Stimulated activated naive CD4-positive, alpha-beta T cell (primary cell): ENCODE measurements at regions not wholly inside any gene's neighbourhood (a gene's known extent, or its start where the extent isn't known, plus 50 kb on each side); places are given as distances from the start of the nearest gene placed in this dataset.
"Not testable (repeated sequence)": the region's sequence is repeated elsewhere in the genome, so short reads cannot be mapped to it uniquely, and the experiment has no call there.

Experiments
- DNase-seq, 6 experiments: peaks; one replicate each; lab custom pipeline; 2025; lab: John Stamatoyannopoulos, UW

DNA sequence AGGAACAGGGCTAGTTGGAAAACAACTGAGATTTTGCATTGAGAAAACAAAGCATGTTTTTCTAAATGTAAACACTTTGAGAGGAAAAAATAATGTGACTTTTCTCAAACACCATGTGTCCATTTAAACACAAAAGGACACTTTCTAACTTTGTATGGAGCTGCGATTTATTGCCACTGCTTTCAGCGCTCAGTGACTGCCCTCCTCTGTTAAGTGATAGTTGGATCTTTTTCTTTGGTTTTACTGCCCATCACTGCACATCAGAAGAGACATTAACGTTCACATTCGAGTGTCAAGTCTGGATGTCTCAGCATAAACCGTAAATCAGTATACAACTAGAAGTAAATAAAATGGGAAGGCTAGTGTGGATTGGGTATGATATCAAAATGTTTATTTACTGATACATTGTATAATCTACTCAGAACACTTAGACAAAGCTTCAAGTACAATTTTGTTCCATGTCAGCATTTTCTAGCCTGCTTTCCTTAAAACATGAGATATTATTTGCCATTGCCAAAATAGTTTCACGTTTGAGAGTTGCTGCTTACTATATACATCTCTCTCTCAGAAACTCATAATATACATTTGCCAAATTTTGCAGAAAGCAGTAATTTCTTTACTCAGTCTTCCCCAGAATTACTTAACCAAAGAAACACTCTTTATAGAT lies 237.6 kb downstream of the IKZF2 start:
- DNase-seq = no peak

DNA sequence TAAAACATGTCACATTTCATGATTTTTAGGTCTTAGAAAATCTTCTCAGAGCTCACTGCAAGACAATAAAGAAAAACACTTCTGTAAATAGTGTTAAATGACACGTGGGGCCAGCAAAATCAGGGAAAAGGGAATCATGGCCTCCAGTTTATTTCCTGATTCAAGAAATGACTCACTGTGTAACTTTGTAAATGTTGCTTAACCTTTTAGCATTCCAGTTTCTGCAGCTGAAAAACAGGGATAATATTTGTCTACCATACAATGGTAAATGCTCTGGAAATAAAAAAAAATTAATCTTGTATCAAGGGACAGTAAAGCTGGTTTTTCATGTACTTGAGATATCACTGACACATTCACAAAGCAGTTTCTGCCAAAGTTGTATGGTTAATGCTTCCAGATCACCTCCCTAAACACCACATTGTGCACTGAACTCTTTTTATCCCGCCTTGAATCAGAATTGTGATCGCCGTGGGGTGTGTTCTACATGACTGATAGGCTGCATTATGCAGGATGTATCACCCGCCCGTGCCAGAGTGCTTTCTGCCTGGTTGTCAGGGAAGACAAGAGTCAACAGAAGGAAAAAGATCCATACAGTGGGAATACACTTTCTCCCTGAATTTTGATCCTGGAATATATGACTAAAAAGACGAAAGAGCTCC lies 238.8 kb downstream of the IKZF2 start:
- no peak for DNase-seq

DNA sequence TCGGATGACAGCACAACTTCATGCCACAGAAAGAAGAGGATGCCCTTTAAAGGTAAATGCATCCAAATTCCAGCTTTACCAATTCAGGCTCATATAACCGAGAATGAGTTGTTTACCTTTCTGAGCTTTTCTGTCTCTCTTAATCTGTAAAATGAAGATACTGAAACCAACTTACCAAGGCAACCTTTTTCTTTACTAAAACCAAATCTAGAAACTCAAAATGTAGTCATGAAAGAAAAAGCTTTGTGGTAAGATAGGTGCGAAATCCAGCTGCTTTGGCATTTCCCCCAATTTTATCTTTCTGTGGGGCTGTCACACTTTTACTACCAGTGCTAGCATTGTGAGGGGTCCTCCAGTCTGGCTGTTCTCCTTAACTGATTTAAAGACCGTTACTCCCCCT lies 240.4 kb downstream of the IKZF2 start:
- DNase-seq = no peak

DNA sequence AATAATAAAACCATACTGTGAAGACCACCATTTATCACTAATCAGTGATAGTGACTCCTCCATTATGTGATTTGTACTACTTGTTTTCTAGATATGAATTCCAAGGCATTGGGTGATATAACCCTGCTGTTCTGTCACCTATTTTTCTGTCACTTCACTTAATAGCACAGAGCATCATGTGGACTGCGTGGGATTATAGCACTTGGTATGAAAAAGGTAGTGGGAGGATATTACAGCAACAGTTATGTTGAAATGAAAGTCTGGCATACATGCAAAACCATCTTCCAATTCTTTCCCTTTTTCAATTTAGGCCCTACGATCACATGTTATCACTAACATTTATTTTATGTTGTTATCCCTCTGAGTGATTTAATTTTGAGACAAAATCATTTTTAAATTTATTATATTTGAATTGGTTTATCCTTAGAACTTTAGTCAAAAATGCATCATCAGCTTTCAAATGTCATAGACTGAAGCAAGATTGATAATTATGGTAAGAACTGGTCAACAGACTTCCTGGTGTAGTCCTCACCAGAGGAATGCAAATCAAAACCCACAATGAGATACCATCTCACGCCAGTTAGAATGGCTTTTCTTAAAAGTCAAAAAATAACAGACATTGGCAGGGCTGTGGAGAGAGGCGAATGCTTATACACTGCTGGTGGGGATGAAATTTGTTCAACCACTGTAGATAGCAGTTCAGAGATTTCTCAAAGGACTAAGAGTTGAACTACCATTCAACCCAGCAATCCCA lies 242.6 kb downstream of the IKZF2 start:
- no peak for DNase-seq

DNA sequence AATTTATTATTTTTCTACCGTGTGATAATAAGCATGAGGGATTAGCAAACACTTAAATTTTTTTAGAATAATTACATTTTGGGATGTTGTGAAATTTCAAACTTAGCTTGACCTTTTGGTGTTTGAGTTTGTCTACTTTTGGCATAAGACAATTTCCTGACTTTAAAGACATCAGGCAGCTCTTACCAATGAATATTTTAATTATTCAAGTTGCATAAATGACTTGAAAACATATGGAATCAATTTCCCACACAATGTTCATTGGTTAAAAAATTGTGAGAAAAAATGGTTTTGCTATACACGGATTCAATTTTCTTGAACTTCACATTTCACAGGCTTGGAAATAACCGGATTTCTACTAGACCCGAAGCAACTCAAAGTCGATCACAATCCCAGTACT lies 243.4 kb downstream of the IKZF2 start:
- DNase-seq = no peak

DNA sequence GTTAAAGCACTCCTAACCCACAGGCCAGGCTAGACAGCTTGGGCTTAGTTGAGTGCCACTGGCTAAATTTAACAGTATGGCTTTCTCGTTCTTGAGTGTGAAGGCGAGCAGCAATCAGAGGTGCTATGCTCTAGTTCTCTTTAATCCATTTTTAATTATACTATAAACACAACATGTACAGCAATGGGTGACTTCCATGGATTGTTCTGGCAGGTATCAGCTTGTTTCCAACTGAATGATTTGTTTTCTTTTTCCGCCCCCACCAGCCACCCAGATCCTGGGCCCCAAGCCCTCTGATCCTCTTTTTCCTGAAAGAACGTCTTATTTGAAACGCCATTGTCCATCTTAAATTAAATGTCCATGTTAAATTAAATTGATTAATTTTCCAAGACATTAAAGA lies 244.8 kb downstream of the IKZF2 start:
- DNase-seq = no peak

DNA sequence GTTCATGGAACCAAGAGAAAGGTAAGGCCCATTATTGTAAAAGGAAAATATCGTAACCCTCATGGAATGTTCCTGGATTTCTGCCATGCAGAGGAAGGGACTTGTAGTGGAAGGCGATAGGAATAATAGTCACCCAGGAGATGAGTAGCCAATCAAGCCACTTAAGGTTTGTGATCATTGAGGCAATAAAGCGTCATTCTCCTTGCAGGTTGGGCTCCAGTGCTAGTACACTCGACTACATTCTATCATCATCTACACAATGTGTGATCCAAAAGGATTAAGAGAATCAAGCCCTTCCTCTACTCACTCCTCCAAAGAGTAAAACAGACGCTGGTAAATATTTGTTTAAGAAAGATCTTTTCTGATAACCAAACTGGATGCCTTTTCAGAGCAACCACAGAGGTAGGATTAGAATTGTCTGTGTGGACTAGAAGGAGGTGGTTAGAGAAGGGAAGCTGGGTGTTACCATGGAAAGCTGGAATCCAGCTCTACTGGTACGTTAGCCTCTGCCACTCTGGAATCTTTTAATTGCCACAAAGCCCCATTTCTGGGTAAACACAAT lies 245.7 kb downstream of the IKZF2 start:
- DNase-seq = no peak

DNA sequence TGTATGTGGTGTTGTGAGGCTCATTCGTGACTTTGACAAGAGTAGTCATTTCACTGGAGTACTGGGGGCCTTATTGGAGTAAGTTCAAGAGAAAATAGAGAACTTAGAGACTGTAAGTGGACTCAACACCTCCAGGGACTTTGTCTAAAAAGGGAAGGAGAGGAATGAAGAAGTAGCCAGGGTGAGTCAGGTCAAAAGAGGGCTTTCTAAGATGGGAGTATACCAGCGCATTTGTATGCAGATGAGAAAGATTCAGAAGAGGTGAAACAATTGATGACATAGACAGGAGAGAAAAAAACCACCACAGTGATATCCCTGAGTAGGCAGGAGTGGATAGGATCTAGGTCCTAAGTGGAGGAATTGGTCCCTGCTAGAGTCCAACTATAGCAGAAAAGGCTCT lies 246.8 kb downstream of the IKZF2 start:
- DNase-seq = no peak

DNA sequence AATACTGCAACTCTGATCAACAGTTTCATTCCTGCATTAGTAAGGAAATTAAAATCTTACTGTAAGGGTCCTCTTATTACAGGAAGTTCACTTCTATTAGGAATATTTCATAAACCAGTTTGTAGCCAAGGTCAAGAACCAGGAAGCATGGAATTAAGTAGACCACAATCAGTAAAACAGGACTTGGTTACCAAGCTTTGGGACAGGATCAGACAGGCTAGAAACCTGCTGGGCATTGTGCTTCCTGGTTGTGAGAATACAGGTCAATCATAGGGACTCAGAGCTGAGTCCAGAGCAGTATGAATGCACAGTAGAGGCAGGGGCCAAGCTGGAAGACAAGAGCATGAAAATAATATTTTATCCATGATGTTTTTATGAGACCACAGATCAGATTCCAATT lies 248.0 kb downstream of the IKZF2 start:
- no peak for DNase-seq

DNA sequence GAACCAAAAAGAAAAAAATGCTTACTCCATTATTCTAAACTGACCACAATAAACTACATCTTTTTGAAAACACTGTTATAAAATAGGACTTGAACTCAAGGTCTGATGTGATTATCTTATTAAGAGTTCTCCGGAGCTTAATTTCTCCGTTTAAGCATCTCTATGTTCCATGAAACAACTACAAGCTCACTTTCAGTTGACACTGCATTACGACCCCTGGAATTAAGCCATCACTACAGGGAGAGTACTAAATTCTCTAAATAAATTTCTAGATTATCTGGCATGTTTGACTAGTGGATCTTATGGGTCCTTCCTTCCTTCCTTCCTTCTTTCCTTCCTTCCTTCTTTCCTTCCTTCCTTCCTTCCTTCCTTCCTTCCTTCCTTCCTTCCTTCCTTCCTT lies 249.0 kb downstream of the IKZF2 start:
- no peak for DNase-seq

DNA sequence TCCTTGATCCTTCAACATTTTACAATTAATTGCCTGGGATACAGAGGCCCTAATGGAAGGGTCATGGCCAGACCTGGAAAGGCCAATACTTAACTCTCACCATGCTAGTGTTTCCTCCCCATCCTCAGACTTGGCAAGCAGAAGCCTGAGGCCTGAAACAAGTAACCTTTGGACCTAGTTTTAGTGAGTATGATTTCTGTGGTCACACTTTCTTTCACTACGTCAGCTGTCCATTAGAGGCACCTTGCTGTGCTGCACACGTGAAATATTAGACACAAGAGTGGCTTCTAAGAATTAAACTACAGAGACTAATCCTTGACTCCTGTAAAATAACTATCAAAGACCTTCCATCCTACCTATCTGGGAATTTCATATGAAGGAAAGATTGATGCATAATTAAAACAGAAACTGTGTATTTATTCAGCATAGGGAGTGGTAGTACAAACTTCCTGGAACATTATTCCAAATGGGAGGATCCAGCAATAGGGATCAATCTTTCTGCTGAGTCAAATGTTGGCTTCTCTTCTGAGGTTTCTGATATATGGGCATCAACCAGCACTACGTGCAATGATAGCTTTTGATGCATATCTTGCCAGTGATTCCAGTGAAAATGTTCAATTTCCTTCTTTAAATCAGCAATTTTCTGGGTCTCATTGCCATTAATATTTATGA lies 249.7 kb downstream of the IKZF2 start:
- no peak for DNase-seq

DNA sequence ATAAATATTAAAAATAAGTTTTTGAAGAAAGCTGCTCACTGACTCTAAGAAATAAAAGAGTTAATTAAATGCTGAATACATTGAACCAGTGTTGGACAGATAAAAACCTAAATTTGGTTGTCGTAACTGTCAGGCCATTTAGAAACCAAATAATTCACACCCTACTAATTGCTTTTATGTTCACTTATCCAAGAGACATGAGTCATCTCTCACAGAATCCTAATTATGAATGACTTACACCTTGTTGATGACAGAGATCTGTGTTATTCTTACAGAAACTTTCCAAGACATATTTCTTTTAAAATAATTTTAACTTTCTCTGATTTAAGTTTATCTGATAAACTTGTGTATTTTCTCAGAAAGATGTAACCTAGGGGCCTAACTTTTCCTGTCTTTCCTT lies 250.7 kb downstream of the IKZF2 start:
- no peak for DNase-seq

DNA sequence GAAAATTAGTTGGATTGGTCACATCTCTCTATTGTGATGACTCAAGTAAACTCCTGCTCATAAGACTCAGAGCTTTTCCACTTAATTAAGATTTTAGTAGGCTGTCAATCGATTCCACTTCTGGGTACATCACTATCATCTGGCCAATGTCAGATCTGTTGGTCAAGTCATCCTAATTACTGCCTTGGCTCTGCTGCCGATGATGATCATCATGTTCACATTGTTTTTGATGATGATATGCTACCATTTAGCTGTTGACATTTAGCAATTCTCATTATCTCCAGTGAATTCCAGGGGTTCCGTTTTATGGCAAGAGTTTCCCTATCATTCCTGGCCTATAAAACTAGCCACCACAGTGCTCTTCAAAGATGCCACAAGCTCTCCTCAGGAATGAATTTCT lies 253.4 kb downstream of the IKZF2 start:
- no peak for DNase-seq

DNA sequence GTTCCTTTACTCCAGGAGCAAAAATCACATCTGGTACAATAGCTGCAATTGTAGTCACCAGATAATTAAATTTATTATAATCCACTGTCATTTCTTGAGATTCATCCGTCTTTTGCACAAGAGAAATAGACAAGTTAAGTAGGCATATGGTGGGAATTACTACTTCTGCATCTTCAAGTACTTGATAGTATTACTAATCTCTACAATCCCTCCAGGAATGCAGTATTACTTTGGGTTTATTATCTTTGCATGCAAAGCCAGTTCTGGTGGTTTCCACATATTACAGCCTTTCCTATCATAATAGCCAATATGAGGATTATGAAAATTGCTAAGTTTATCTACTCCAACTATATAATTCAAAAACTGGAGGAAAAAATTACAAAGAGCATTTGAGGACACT lies 254.1 kb downstream of the IKZF2 start:
- DNase-seq = no peak

DNA sequence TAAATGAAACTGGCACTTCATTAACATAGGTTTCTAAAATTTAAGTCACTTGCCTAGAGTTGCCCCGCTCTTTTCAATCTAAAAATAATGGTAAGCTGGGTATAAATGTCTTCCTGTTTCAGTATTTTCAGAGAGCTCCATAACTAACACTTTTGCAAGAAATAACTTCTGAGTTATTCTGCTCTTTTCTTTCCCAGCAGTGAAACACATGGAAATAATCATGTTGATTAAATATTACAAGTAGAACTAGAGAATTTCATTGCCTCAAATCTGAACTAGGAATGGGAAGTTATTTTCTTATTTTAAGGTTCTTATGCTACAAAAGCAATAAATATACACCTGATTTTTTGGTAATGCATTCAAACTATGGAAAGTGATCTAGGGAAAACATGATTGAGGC lies 257.4 kb downstream of the IKZF2 start:
- no peak for DNase-seq

DNA sequence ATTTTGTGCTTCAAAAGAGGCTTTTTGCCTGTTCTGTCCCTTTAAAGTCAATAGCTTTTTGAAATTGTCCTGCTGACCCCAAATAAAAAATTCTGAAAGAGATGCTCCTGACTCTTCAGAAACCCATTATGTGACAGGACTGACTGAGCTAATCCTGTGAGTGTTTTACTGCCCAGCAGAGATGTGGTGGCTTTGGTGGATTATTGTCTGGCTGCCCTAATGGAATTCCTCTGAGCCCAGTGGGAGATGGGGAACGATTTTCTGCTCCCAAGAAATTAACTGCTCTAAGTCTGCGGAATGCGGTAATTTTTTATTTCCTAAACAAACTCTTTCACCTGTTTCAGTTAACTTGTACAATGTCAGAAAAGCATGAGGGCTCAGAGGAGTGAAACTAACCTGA lies 258.2 kb downstream of the IKZF2 start:
- no peak for DNase-seq

DNA sequence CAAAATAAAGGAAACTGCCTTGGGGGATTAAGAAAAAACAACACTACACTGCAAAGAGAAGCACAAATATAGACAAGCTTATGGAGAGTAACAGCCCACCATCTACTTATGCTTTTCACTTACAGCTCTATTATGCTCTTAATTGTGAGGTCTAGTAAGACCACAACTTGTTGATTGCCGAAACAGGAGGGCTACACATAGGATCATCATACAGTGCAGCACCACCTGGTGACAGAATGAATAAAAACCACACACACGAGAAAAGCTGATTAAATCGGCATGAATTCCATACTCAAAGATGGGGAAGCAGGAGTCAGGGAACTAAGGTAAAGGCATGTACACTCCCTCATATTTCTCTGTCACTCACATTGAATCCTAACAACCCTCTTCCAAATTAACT lies 259.2 kb downstream of the IKZF2 start:
- DNase-seq = no peak

DNA sequence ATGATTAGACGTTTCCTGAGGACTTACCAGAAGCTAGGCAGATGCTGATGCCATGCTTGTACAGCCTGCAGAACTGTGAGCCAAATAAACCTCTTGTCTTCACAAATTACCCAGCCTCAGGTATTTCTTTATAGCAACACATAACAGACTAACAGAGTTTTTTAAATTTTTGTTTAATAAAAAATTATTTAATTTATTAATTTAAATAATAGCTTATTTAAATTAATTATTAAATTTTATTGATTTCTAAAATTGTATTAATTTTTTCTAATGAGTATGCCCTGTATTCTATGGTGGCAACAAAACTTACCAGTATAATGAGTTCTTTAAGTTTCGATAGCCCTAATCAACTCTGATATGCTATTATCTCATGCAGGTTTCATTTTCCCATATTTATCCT lies 259.8 kb downstream of the IKZF2 start:
- no peak for DNase-seq

DNA sequence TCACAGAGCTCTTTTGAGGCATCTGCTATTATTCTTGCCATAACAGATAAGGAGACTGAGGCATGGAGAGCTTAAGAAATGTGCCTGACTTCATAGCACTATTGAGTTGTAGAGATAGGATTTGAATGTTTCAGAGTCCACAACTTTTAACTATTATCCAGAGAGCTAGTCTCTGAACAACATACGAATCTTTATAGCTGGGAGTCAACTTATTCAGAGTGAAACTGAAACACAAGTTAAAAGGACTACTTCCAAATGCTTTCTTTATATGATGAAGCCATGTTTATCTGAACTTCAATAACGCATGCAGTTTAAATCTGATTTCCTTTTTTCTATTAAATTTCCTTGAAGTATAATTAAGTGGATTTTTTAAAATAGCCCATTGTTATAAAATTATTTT lies 268.8 kb downstream of the IKZF2 start:
- DNase-seq = no peak

DNA sequence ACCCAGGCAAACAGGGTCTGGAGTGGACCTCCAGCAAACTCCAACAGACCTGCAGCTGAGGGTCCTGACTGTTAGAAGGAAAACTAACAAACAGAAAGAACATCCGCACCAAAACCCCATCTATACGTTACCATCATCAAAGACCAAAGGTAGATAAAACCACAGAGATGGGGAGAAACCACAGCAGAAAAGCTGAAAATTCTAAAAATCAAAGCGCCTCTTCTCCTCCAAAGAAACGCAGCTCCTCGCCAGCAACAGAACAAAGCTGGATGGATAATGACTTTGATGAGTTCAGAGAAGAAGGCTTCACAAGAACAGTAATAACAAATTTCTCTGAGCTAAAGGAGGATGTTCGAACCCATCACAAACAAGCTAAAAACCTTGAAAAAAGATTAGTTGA lies 274.9 kb downstream of the IKZF2 start:
- DNase-seq = peak in 1 of 6 experiments; percentile 3

DNA sequence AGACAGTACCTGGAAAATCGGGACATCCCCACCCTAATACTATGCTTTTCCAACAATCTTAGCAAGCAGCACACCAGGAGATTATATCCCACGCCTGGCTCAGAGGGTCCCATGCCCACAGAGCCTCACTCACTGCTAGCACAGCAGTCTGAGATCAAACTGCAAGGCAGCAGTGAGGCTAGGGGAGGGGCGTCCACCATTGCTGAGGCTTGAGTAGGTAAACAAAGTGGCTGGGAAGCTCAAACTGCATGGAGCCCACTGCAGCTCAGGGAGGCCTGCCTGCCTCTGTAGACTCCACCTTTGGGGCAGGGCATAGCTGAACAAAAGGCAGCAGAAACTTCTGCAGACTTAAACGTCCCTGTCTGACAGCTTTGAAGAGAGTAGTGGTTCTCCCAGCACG lies 275.5 kb downstream of the IKZF2 start:
- DNase-seq = not testable (repeated sequence)

DNA sequence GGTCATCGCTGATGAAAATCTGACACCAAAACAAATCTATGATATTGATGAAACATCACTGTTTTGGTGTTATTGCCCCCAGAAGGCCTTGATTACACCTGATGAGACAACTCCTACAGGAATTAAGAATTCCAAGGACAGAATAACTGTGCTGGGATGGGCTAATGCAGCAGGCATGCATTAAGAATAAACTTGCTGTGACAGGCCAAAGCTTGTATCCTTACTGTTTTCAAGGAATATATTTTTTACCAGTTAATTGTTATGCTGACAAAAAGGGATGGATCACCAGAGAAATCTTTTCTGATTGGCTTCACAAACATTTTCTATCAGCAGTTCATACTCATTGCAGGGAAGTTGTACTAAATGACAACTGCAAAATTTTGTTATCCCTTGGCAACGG lies 278.2 kb downstream of the IKZF2 start:
- no peak for DNase-seq

DNA sequence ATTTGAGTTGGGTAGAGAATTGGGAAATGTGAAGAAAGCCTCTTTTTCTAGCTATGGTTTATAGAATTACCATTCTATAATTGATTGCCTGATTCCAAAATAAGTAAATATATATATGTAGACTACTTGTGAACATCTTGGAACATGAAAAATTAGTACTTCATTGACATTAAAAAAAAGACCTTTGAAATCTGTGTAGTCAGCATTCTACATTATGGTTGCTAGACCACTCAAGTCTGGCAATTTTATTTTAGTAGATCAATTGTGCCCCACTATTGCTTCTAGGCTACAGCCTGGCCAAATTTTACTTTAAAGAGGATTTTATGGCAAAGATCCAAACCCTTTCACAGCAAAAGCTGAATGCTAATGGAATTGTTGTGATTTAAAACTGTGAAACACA lies 279.8 kb downstream of the IKZF2 start:
- DNase-seq = no peak
